ENCODE measurements at regions not wholly inside any gene's neighbourhood (a gene's known extent, or its start where the extent isn't known, plus 50 kb on each side); places are given as distances from the start of the nearest gene placed in this dataset.
A peak's percentile ranks its signal among the peaks of the same experiment; 100 is the strongest.
"Not testable (repeated sequence)": the region's sequence is repeated elsewhere in the genome, so short reads cannot be mapped to it uniquely, and the experiment has no call there.

GRCh38 chr15:22257047-22258008, 177.0 kb downstream of the OR4M2 start:
- Histone ChIP-seq H3K9ac (ENCODE audit: insufficient read length, low read depth) (peak overlapping the region; percentile 50), H3K27me3 (ENCODE audit: insufficient read depth, insufficient read length) (no peaks in the 10 kb centered on the region), H3K4me1 (ENCODE audit: insufficient read depth, insufficient read length) (no peaks in the 10 kb centered on the region), H3K9me3 (ENCODE audit: insufficient read depth, low read length) (no peaks in the 10 kb centered on the region), H3K4me3 (ENCODE audit: insufficient read length, low read depth) (peak overlapping the region; percentile 32), H3K36me3 (ENCODE audit: insufficient read depth, insufficient read length, low read length) (no peaks in the 10 kb centered on the region)
- TF ChIP-seq SUZ12 (IDR thresholded peaks at IDR 0.05; ENCODE audit: extremely low read depth, insufficient read depth, insufficient read length) (no peak), ZNF274 (IDR thresholded peaks at IDR 0.05; ENCODE audit: low read depth, low read length) (no peak), YY1 (IDR thresholded peaks at IDR 0.05; ENCODE audit: insufficient read depth, insufficient read length) (no peak)
- peak; percentile 63 for DNase-seq (ENCODE audit: low read depth, low spot score)

GRCh38 chr15:22258009-22258397, 177.7 kb downstream of the OR4M2 start:
- Histone ChIP-seq H3K36me3 (ENCODE audit: insufficient read depth, insufficient read length, low read length) (no peaks in the 10 kb centered on the region), H3K27me3 (ENCODE audit: insufficient read depth, insufficient read length) (no peaks in the 10 kb centered on the region), H3K9ac (ENCODE audit: insufficient read length, low read depth) (peak overlapping the region; percentile 50), H3K9me3 (ENCODE audit: insufficient read depth, low read length) (no peaks in the 10 kb centered on the region), H3K4me1 (ENCODE audit: insufficient read depth, insufficient read length) (no peaks in the 10 kb centered on the region), H3K4me3 (ENCODE audit: insufficient read length, low read depth) (peak overlapping the region; percentile 34)
- no peak for DNase-seq (ENCODE audit: low read depth, low spot score)
- TF ChIP-seq SUZ12 (IDR thresholded peaks at IDR 0.05; ENCODE audit: extremely low read depth, insufficient read depth, insufficient read length): no peak
- no peak for TF ChIP-seq YY1 (IDR thresholded peaks at IDR 0.05; ENCODE audit: insufficient read depth, insufficient read length)
- TF ChIP-seq ZNF274 (IDR thresholded peaks at IDR 0.05; ENCODE audit: low read depth, low read length): no peak

GRCh38 chr15:22258398-22259150, 178.2 kb downstream of the OR4M2 start:
- no peaks in the 10 kb centered on the region for H3K4me1 ChIP-seq (ENCODE audit: insufficient read depth, insufficient read length)
- no peaks in the 10 kb centered on the region for H3K36me3 ChIP-seq (ENCODE audit: insufficient read depth, insufficient read length, low read length)
- DNase-seq (ENCODE audit: low read depth, low spot score): no peak
- H3K4me3 ChIP-seq (ENCODE audit: insufficient read length, low read depth): peak overlapping the region; percentile 34
- no peak for TF ChIP-seq YY1 (IDR thresholded peaks at IDR 0.05; ENCODE audit: insufficient read depth, insufficient read length)
- TF ChIP-seq SUZ12 (IDR thresholded peaks at IDR 0.05; ENCODE audit: extremely low read depth, insufficient read depth, insufficient read length): no peak
- peak overlapping the region; percentile 11 for H3K9ac ChIP-seq (ENCODE audit: insufficient read length, low read depth)
- no peaks in the 10 kb centered on the region for H3K9me3 ChIP-seq (ENCODE audit: insufficient read depth, low read length)
- no peaks in the 10 kb centered on the region for H3K27me3 ChIP-seq (ENCODE audit: insufficient read depth, insufficient read length)

- not testable (repeated sequence) for H3K9ac ChIP-seq (ENCODE audit: insufficient read length, low read depth); H3K27me3 ChIP-seq (ENCODE audit: insufficient read depth, insufficient read length); H3K4me3 ChIP-seq (ENCODE audit: insufficient read length, low read depth); DNase-seq (ENCODE audit: low read depth, low spot score); H3K4me1 ChIP-seq (ENCODE audit: insufficient read depth, insufficient read length); H3K36me3 ChIP-seq (ENCODE audit: insufficient read depth, insufficient read length, low read length); H3K9me3 ChIP-seq (ENCODE audit: insufficient read depth, low read length)
Observed at GRCh38 chr15:22259151-22259750, 178.9 kb downstream of the OR4M2 start.

GRCh38 chr15:22259881-22260421, 179.6 kb downstream of the OR4M2 start:
- no peaks in the 10 kb centered on the region for H3K27me3 ChIP-seq (ENCODE audit: insufficient read depth, insufficient read length)
- H3K9ac ChIP-seq (ENCODE audit: insufficient read length, low read depth): no peak overlapping the region
- H3K36me3 ChIP-seq (ENCODE audit: insufficient read depth, insufficient read length, low read length): no peaks in the 10 kb centered on the region
- H3K9me3 ChIP-seq (ENCODE audit: insufficient read depth, low read length): no peaks in the 10 kb centered on the region
- TF ChIP-seq ZNF274 (IDR thresholded peaks at IDR 0.05; ENCODE audit: low read depth, low read length) (no peak), YY1 (IDR thresholded peaks at IDR 0.05; ENCODE audit: insufficient read depth, insufficient read length) (no peak), SUZ12 (IDR thresholded peaks at IDR 0.05; ENCODE audit: extremely low read depth, insufficient read depth, insufficient read length) (no peak)
- H3K4me3 ChIP-seq (ENCODE audit: insufficient read length, low read depth): no peak overlapping the region
- no peaks in the 10 kb centered on the region for H3K4me1 ChIP-seq (ENCODE audit: insufficient read depth, insufficient read length)
- DNase-seq (ENCODE audit: low read depth, low spot score): no peak

- Histone ChIP-seq H3K27me3 (ENCODE audit: insufficient read depth, insufficient read length) (no peaks in the 10 kb centered on the region), H3K4me1 (ENCODE audit: insufficient read depth, insufficient read length) (no peaks in the 10 kb centered on the region), H3K4me3 (ENCODE audit: insufficient read length, low read depth) (no peak overlapping the region), H3K9ac (ENCODE audit: insufficient read length, low read depth) (no peak overlapping the region), H3K9me3 (ENCODE audit: insufficient read depth, low read length) (no peaks in the 10 kb centered on the region), H3K36me3 (ENCODE audit: insufficient read depth, insufficient read length, low read length) (no peaks in the 10 kb centered on the region)
- no peak for DNase-seq (ENCODE audit: low read depth, low spot score)
- no peak for TF ChIP-seq ZNF274 (IDR thresholded peaks at IDR 0.05; ENCODE audit: low read depth, low read length)
- TF ChIP-seq YY1 (IDR thresholded peaks at IDR 0.05; ENCODE audit: insufficient read depth, insufficient read length): no peak
- TF ChIP-seq SUZ12 (IDR thresholded peaks at IDR 0.05; ENCODE audit: extremely low read depth, insufficient read depth, insufficient read length): no peak
Observed at GRCh38 chr15:22262613-22263020, 182.3 kb downstream of the OR4M2 start.

GRCh38 chr15:22263738-22264137, 183.4 kb downstream of the OR4M2 start:
- no peak for TF ChIP-seq YY1 (IDR thresholded peaks at IDR 0.05; ENCODE audit: insufficient read depth, insufficient read length)
- TF ChIP-seq SUZ12 (IDR thresholded peaks at IDR 0.05; ENCODE audit: extremely low read depth, insufficient read depth, insufficient read length): no peak
- TF ChIP-seq ZNF274 (IDR thresholded peaks at IDR 0.05; ENCODE audit: low read depth, low read length): no peak
- Histone ChIP-seq H3K4me3 (ENCODE audit: insufficient read length, low read depth) (no peak overlapping the region), H3K36me3 (ENCODE audit: insufficient read depth, insufficient read length, low read length) (no peaks in the 10 kb centered on the region), H3K9ac (ENCODE audit: insufficient read length, low read depth) (no peak overlapping the region), H3K27me3 (ENCODE audit: insufficient read depth, insufficient read length) (no peaks in the 10 kb centered on the region), H3K4me1 (ENCODE audit: insufficient read depth, insufficient read length) (no peaks in the 10 kb centered on the region), H3K9me3 (ENCODE audit: insufficient read depth, low read length) (no peaks in the 10 kb centered on the region)
- no peak for DNase-seq (ENCODE audit: low read depth, low spot score)

- H3K27me3 ChIP-seq (ENCODE audit: insufficient read depth, insufficient read length); H3K36me3 ChIP-seq (ENCODE audit: insufficient read depth, insufficient read length, low read length); H3K4me1 ChIP-seq (ENCODE audit: insufficient read depth, insufficient read length); H3K9me3 ChIP-seq (ENCODE audit: insufficient read depth, low read length); H3K9ac ChIP-seq (ENCODE audit: insufficient read length, low read depth); H3K4me3 ChIP-seq (ENCODE audit: insufficient read length, low read depth); DNase-seq (ENCODE audit: low read depth, low spot score): not testable (repeated sequence)
Observed at GRCh38 chr15:22264272-22264671, 183.9 kb downstream of the OR4M2 start.
